GM18951 (cell line): ENCODE measurements at regions not wholly inside any gene's neighbourhood (a gene's known extent, or its start where the extent isn't known, plus 50 kb on each side); places are given as distances from the start of the nearest gene placed in this dataset.
"Not testable (repeated sequence)": the region's sequence is repeated elsewhere in the genome, so short reads cannot be mapped to it uniquely, and the experiment has no call there.

ENCODE experiments used
- POLR2A ChIP-seq: IDR thresholded peaks from 4 replicates; pipeline ENCODE4 v1.6.1; 2011; ENCODE audit warnings: mild to moderate bottlenecking; ENCODE audit not compliant: insufficient read length, insufficient read depth; ENCODE audit errors: extremely low read depth
- in situ Hi-C: fragments of 300-500 bp; cut with MboI; formaldehyde crosslinking; loops from one replicate; pipeline ENCODE4 v1.12.0; 2022; ENCODE audit warnings: low sequenced_read_pairs, mixed read lengths, inconsistent platforms; ENCODE audit not compliant: unreplicated experiment

- in situ Hi-C loops = no loop called here
These were observed 58.9 kb upstream of the ANKH start for GRCh38 chr5:14930486-14930885.

GRCh38 chr5:14929293-14930065 is 57.9 kb upstream of the ANKH start:
- TF ChIP-seq POLR2A = no peak
- in situ Hi-C loops = no loop called here

More at GRCh38 chr5:14930486-14930885, 58.9 kb upstream of the ANKH start:
- no peak for TF ChIP-seq POLR2A

- no peak for TF ChIP-seq POLR2A
- in situ Hi-C loops = no loop called here
These were observed 57.1 kb upstream of the ANKH start for GRCh38 chr5:14928661-14929060.

GRCh38 chr5:14925326-14925725 is 53.7 kb upstream of the ANKH start:
- no peak for TF ChIP-seq POLR2A
- in situ Hi-C loops = no loop called here

GRCh38 chr5:14922952-14923351 is 51.4 kb upstream of the ANKH start:
- in situ Hi-C loops = not testable (repeated sequence)

- TF ChIP-seq POLR2A = no peak
- in situ Hi-C loops = no loop called here
These were observed 50.9 kb upstream of the ANKH start for GRCh38 chr5:14922456-14922855.
